HEK293 (cell line): ENCODE measurements at regions not wholly inside any gene's neighbourhood (a gene's known extent, or its start where the extent isn't known, plus 50 kb on each side); places are given as distances from the start of the nearest gene placed in this dataset.
A peak's percentile ranks its signal among the peaks of the same experiment; 100 is the strongest.

Experiments used
- MZF1 ChIP-seq: fragments of 450-650 bp; formaldehyde crosslinking; IDR thresholded peaks from 2 replicates; pipeline ENCODE4 v1.5.1; 2017; ENCODE audit warnings: missing biosample characterization, missing genetic modification characterization, borderline replicate concordance
- PATZ1 ChIP-seq: fragments of 450-650 bp; formaldehyde crosslinking; IDR thresholded peaks from 2 replicates; pipeline ENCODE4 v1.5.1; 2016; ENCODE audit warnings: missing biosample characterization, missing genetic modification characterization
- SCRT1 ChIP-seq: fragments of 450-650 bp; formaldehyde crosslinking; IDR thresholded peaks from 2 replicates; pipeline ENCODE4 v1.5.1; 2016; ENCODE audit warnings: missing biosample characterization, missing genetic modification characterization, borderline replicate concordance
- WT1 ChIP-seq: fragments of 450-650 bp; formaldehyde crosslinking; IDR thresholded peaks from 2 replicates; pipeline ENCODE4 v1.5.1; 2016; ENCODE audit warnings: missing biosample characterization, missing genetic modification characterization
- ZBTB20 ChIP-seq: fragments of 450-650 bp; formaldehyde crosslinking; IDR thresholded peaks from 2 replicates; pipeline ENCODE4 v1.5.1; 2016; ENCODE audit warnings: missing biosample characterization, missing genetic modification characterization
- ZBTB44 ChIP-seq: fragments of 450-650 bp; IDR thresholded peaks from 2 replicates; pipeline ENCODE4 v1.5.1; 2018; ENCODE audit warnings: missing biosample characterization, mild to moderate bottlenecking, missing genetic modification characterization
- ZFP37 ChIP-seq: fragments of 450-650 bp; formaldehyde crosslinking; IDR thresholded peaks from 2 replicates; pipeline ENCODE4 v1.5.1; 2016; ENCODE audit warnings: missing biosample characterization, missing genetic modification characterization
- ZNF140 ChIP-seq: fragments of 450-650 bp; formaldehyde crosslinking; IDR thresholded peaks from 2 replicates; pipeline ENCODE4 v1.5.1; 2016; ENCODE audit warnings: missing biosample characterization, missing genetic modification characterization
- ZNF248 ChIP-seq: fragments of 450-650 bp; formaldehyde crosslinking; IDR thresholded peaks from 2 replicates; pipeline ENCODE4 v1.5.1; 2017; ENCODE audit warnings: missing biosample characterization, missing genetic modification characterization
- ZNF274 ChIP-seq, 2 experiments: fragments of 200-500 bp in 1 of 2; fragments of 450-650 bp in 1 of 2; sonication (Bioruptor generic) in 1 of 2; formaldehyde crosslinking in 1 of 2; IDR thresholded peaks; 2 replicates each; pipeline versions ENCODE4 v1.5.1 to v1.6.1; 2014 to 2016; ENCODE audit warnings: borderline replicate concordance in 1 of 2, inconsistent platforms in 1 of 2, low read length in 1 of 2, missing biosample characterization in 1 of 2, missing genetic modification characterization in 1 of 2
- ZNF341 ChIP-seq: fragments of 450-650 bp; formaldehyde crosslinking; IDR thresholded peaks from 2 replicates; pipeline ENCODE4; 2016; ENCODE audit warnings: low read depth, missing biosample characterization, missing genetic modification characterization
- ZNF394 ChIP-seq: fragments of 450-650 bp; formaldehyde crosslinking; IDR thresholded peaks from 2 replicates; pipeline ENCODE4 v1.5.1; 2016; ENCODE audit warnings: missing biosample characterization, missing genetic modification characterization, mild to moderate bottlenecking, moderate library complexity, borderline replicate concordance
- ZNF449 ChIP-seq: fragments of 450-650 bp; formaldehyde crosslinking; IDR thresholded peaks from 2 replicates; pipeline ENCODE4 v1.5.1; 2017; ENCODE audit warnings: missing biosample characterization, mild to moderate bottlenecking, missing genetic modification characterization, moderate library complexity
- ZNF600 ChIP-seq: fragments of 450-650 bp; formaldehyde crosslinking; IDR thresholded peaks from 2 replicates; pipeline ENCODE4 v1.5.1; 2016; ENCODE audit warnings: missing biosample characterization, missing genetic modification characterization
- ZNF692 ChIP-seq: fragments of 450-650 bp; formaldehyde crosslinking; IDR thresholded peaks from 2 replicates; pipeline ENCODE4 v1.5.1; 2016; ENCODE audit warnings: missing biosample characterization, missing genetic modification characterization
- TF ChIP-seq, protein P1 (sequence below): fragments of 450-650 bp; formaldehyde crosslinking; IDR thresholded peaks from 2 replicates; pipeline ENCODE4 v1.5.1; 2016; ENCODE audit warnings: missing biosample characterization, missing genetic modification characterization
- TF ChIP-seq, protein P2 (sequence below): fragments of 450-650 bp; formaldehyde crosslinking; IDR thresholded peaks from 2 replicates; pipeline ENCODE4 v1.5.1; 2016; ENCODE audit warnings: missing biosample characterization, missing genetic modification characterization
- TF ChIP-seq, protein P3 (sequence below): fragments of 450-650 bp; formaldehyde crosslinking; conservative IDR thresholded peaks from 2 replicates; pipeline ENCODE4 v1.5.1; 2016; ENCODE audit warnings: low read depth, missing biosample characterization, missing genetic modification characterization

DNA sequence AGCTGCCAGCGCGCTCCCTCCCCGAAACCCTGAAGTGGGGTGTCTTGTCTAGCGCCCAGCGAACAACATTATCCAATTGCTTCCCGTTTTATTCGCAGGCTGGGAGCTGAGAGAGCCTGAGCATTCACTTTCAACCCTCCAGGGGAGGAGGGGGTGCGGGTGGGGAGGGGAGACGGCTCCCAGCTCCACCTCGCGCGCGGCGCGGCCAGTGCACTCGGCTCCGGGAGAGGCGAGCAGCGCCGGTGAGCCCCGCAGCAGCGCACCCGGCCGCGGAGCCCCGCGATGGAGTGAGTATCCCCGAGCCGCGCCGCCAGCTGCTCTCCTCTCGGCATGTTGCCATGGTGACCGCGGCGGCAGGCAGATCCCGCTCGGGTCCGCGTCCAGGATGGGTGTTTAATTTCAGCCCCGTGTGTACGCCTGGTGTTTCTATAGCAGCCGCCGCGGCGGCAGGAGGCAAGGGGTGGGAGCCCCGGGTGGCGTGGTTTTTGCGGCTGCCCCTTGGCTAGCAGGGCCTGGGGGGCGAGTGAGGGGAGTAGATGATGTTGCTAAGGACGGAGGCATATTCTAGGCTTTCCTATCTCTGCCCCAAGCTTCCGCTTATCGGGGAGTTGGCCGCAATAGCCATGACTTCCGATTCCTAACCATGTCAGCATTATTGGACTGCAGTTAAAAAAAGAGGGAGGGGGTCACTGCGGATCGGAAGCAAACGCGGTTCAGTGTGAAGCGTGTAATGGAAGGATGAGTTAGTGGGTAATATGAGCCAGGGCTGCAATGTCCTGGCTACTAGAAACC is 139.2 kb upstream of the PALM2AKAP2 start (continued):
- TF ChIP-seq, protein P1, sequence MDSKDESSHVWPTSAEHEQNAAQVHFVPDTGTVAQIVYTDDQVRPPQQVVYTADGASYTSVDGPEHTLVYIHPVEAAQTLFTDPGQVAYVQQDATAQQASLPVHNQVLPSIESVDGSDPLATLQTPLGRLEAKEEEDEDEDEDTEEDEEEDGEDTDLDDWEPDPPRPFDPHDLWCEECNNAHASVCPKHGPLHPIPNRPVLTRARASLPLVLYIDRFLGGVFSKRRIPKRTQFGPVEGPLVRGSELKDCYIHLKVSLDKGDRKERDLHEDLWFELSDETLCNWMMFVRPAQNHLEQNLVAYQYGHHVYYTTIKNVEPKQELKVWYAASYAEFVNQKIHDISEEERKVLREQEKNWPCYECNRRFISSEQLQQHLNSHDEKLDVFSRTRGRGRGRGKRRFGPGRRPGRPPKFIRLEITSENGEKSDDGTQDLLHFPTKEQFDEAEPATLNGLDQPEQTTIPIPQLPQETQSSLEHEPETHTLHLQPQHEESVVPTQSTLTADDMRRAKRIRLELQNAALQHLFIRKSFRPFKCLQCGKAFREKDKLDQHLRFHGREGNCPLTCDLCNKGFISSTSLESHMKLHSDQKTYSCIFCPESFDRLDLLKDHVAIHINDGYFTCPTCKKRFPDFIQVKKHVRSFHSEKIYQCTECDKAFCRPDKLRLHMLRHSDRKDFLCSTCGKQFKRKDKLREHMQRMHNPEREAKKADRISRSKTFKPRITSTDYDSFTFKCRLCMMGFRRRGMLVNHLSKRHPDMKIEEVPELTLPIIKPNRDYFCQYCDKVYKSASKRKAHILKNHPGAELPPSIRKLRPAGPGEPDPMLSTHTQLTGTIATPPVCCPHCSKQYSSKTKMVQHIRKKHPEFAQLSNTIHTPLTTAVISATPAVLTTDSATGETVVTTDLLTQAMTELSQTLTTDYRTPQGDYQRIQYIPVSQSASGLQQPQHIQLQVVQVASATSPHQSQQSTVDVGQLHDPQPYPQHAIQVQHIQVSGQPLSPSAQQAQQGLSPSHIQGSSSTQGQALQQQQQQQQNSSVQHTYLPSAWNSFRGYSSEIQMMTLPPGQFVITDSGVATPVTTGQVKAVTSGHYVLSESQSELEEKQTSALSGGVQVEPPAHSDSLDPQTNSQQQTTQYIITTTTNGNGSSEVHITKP (tag by site-specific recombination): no peak
- TF ChIP-seq ZNF274 (IDR thresholded peaks at IDR 0.05; ENCODE audit: low read length) (no peak), ZNF274 (tag by site-specific recombination; IDR thresholded peaks at IDR 0.05; ENCODE audit: borderline replicate concordance) (no peak), WT1 (tag by site-specific recombination) (no peak), ZBTB20 (tag by site-specific recombination) (no peak), ZBTB44 (tag by site-specific recombination) (no peak), ZNF600 (0 out of 2 replicates have a peak, but pooled peaks have one; percentile 10), ZFP37 (tag by site-specific recombination) (no peak), ZNF140 (tag by site-specific recombination) (no peak), ZNF692 (tag by site-specific recombination) (no peak), ZNF341 (tag by site-specific recombination) (peak; percentile 94), MZF1 (no peak), ZNF394 (peak; percentile 81), SCRT1 (tag by site-specific recombination) (no peak), PATZ1 (peak; percentile 26; the same call in 1 of the 2 replicates), ZNF248 (tag by site-specific recombination) (no peak), ZNF449 (tag by site-specific recombination) (no peak)
- TF ChIP-seq, protein P2, sequence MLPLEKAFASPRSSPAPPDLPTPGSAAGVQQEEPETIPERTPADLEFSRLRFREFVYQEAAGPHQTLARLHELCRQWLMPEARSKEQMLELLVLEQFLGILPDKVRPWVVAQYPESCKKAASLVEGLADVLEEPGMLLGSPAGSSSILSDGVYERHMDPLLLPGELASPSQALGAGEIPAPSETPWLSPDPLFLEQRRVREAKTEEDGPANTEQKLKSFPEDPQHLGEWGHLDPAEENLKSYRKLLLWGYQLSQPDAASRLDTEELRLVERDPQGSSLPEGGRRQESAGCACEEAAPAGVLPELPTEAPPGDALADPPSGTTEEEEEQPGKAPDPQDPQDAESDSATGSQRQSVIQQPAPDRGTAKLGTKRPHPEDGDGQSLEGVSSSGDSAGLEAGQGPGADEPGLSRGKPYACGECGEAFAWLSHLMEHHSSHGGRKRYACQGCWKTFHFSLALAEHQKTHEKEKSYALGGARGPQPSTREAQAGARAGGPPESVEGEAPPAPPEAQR (tag by site-specific recombination): no peak
- TF ChIP-seq, protein P3, sequence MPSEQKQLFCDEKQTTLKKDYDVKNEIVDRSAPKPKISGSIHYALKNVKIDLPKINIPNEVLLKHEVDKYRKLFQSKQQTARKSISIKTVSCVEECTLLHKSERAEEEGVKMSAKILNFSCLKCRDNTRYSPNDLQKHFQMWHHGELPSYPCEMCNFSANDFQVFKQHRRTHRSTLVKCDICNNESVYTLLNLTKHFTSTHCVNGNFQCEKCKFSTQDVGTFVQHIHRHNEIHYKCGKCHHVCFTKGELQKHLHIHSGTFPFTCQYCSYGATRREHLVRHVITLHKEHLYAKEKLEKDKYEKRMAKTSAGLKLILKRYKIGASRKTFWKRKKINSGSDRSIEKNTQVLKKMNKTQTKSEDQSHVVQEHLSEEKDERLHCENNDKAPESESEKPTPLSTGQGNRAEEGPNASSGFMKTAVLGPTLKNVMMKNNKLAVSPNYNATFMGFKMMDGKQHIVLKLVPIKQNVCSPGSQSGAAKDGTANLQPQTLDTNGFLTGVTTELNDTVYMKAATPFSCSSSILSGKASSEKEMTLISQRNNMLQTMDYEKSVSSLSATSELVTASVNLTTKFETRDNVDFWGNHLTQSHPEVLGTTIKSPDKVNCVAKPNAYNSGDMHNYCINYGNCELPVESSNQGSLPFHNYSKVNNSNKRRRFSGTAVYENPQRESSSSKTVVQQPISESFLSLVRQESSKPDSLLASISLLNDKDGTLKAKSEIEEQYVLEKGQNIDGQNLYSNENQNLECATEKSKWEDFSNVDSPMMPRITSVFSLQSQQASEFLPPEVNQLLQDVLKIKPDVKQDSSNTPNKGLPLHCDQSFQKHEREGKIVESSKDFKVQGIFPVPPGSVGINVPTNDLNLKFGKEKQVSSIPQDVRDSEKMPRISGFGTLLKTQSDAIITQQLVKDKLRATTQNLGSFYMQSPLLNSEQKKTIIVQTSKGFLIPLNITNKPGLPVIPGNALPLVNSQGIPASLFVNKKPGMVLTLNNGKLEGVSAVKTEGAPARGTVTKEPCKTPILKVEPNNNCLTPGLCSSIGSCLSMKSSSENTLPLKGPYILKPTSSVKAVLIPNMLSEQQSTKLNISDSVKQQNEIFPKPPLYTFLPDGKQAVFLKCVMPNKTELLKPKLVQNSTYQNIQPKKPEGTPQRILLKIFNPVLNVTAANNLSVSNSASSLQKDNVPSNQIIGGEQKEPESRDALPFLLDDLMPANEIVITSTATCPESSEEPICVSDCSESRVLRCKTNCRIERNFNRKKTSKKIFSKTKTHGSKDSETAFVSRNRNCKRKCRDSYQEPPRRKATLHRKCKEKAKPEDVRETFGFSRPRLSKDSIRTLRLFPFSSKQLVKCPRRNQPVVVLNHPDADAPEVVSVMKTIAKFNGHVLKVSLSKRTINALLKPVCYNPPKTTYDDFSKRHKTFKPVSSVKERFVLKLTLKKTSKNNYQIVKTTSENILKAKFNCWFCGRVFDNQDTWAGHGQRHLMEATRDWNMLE: no peak
